ENCODE measurements at regions not wholly inside any gene's neighbourhood (a gene's known extent, or its start where the extent isn't known, plus 50 kb on each side); places are given as distances from the start of the nearest gene placed in this dataset.
A peak's percentile ranks its signal among the peaks of the same experiment; 100 is the strongest.
"Not testable (repeated sequence)": the region's sequence is repeated elsewhere in the genome, so short reads cannot be mapped to it uniquely, and the experiment has no call there.

DNA sequence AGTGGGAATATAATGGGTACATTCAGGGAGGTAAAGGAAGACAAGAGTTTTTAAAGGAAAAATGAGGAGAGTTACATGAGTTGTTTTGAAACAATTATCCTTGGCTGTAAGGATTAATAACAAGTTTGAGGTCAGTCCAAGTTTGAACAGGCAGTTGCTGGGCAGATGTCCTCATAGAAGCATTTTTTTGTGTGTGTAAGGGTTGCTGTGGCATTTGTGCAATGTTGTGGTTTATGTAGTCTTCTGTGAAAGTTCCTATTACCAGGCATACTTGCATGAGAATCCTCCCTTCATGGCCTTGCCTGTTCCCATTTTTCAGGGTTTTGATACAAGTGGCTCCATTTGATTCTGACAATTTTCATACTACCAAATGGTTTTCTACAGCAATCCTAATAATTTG is 400.2 kb downstream of the KCNA4 start:
- Mint-ChIP-seq H3K4me3 (no peak overlapping the region), H3K36me3 (no peaks in the 10 kb centered on the region), H3K27me3 (no peaks in the 10 kb centered on the region), H3K9me3 (no peaks in the 10 kb centered on the region), H3K4me1 (no peaks in the 10 kb centered on the region), H3K27ac (no peak overlapping the region)

DNA sequence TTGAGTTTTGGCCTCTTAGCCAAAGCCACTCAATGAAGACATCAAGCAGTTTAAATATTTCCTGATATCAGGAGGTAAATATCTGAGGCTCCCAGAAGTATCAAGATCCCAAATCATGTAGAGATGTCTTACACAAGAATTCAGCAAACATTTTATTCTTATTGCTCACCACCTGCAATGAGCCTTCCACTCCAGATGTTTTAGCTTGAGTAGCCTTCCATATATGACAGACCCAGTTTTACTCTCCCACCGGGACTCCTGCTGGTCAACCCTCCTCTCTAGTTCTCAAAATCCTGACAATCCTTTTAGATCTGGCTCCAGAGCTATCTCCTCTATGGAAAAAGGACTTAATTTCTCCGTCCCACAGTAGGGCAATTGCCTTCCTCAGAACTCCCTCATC is 404.4 kb downstream of the KCNA4 start:
- H3K4me1 Mint-ChIP-seq = no peaks in the 10 kb centered on the region
- H3K27me3 Mint-ChIP-seq = no peaks in the 10 kb centered on the region
- H3K36me3 Mint-ChIP-seq = no peaks in the 10 kb centered on the region
- no peak overlapping the region for H3K27ac Mint-ChIP-seq
- no peaks in the 10 kb centered on the region for H3K9me3 Mint-ChIP-seq
- H3K4me3 Mint-ChIP-seq = no peak overlapping the region

DNA sequence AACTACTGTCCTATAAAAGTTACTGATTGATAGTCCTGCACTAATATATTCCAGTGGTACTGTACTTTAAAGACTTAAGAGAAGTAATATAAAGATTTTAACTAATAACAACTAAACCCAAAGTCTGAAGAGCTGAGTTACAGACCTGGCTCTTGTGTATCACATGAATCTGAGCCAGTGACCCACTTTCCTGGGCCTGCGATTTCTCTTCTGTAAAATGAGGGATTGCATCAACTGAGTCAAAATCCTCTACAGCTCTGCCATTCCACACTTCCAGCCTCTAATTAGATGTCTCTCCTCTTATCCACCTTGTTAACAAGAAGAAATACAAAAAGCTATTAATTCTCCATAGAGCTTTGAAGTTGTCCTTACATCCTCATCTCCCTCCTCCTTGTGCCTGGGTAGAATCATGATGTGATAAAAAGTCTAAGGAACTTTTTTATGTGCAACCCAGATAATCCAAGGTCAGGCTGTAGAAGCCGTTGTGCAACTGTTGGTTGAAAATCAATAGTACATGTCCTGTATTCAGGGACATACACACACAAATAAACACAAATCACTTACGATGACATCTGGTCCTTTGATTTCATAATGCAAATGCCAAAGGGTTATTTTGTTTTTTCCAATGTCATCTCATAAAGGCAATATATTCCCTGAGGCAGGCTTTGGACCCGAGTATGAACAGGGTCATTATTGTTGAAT is 410.3 kb downstream of the KCNA4 start:
- peak overlapping the region; percentile 51 for H3K27ac Mint-ChIP-seq

DNA sequence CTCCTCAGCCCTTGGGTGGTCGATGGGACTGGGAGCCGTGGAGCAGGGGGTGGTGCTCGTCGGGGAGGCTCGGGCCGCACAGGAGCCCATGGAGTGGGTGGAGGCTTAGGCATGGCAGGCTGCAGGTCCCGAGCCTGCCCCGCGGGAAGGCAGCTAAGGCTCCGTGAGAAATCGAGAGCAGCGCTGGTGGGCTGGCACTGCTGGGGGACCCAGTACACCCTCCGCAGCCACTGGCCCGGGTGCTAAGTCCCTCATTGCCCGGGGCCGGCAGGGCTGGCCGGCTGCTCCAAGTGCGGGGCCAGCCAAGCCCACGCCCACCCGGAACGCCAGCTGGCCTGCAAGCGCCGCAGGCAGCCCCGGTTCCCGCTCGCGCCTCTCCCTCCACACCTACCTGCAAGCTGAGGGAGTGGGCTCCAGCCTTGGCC is 416.7 kb downstream of the KCNA4 start:
- not testable (repeated sequence) for H3K27me3 Mint-ChIP-seq, H3K4me1 Mint-ChIP-seq, H3K9me3 Mint-ChIP-seq, H3K36me3 Mint-ChIP-seq, H3K4me3 Mint-ChIP-seq, H3K27ac Mint-ChIP-seq

More for the DNA sequence above, 410.3 kb downstream of the KCNA4 start:
- Mint-ChIP-seq H3K9me3 (no peaks in the 10 kb centered on the region), H3K4me1 (no peaks in the 10 kb centered on the region), H3K27me3 (no peaks in the 10 kb centered on the region), H3K4me3 (no peak overlapping the region), H3K36me3 (no peaks in the 10 kb centered on the region)

DNA sequence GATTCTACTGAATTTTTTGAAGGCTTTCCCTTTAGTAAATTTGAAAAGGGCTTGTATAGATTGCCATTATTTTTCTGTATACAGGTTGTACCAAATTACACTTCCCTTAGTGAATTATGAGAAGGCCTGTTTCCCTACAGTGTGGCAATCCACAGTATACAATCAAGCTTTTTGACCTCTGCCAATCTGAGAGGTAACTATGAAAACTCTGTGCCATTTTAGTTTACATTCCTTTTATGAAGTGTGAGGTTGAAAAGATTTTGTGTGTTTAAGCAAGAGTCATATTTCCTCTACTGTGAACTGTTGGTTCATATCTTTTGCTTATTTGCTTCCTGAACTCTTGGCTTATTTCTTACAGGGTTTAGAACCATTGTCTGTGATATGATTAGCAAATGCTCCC is 432.5 kb downstream of the KCNA4 start:
- Mint-ChIP-seq H3K4me3 (no peak overlapping the region), H3K36me3 (no peaks in the 10 kb centered on the region), H3K9me3 (no peaks in the 10 kb centered on the region), H3K27me3 (no peaks in the 10 kb centered on the region), H3K4me1 (no peaks in the 10 kb centered on the region), H3K27ac (no peak overlapping the region)

DNA sequence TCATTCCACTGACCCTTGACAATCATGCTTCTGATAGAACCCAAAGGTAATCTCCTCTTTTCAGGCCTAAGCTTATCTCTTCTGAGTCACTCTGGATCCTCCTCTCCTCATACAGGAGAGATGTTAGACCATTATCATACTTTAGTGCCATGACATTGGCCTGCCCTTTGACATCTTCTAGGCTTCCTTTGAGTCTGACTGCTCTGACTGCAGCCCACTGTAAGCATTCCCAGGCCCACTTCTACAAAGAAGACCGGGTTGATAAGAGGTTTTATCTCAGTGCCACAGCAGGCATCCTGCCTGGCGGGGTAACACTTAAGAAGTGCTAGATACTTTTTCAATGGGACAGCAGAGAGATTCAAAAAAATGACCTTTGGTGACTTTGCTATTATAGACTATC is 438.0 kb downstream of the KCNA4 start:
- Mint-ChIP-seq H3K4me1 (no peaks in the 10 kb centered on the region), H3K36me3 (no peaks in the 10 kb centered on the region), H3K27me3 (no peaks in the 10 kb centered on the region), H3K4me3 (no peak overlapping the region), H3K27ac (no peak overlapping the region), H3K9me3 (no peaks in the 10 kb centered on the region)

DNA sequence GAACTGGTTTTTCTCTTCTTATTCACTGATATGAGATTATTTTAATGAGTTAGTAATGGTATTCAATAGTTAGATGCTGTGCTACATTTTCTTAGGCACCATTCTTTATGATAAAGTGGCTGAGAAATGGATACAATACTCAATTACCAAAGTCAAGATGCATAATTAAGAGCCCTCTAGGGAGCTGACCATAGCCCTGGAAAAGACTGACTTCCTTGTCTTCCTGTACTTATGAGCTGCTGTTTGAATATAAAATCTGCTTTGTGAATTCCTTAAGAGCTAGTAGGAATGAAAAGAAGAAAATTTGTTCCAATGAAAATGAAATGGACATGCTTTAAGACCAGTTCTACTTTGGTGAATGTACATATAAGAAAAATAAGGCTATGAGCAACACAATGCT is 452.3 kb downstream of the KCNA4 start:
- no peaks in the 10 kb centered on the region for H3K4me1 Mint-ChIP-seq
- no peaks in the 10 kb centered on the region for H3K27me3 Mint-ChIP-seq
- H3K36me3 Mint-ChIP-seq = no peaks in the 10 kb centered on the region
- no peak overlapping the region for H3K4me3 Mint-ChIP-seq
- H3K27ac Mint-ChIP-seq = no peak overlapping the region
- peaks cover 8% of the 10 kb centered on the region for H3K9me3 Mint-ChIP-seq

DNA sequence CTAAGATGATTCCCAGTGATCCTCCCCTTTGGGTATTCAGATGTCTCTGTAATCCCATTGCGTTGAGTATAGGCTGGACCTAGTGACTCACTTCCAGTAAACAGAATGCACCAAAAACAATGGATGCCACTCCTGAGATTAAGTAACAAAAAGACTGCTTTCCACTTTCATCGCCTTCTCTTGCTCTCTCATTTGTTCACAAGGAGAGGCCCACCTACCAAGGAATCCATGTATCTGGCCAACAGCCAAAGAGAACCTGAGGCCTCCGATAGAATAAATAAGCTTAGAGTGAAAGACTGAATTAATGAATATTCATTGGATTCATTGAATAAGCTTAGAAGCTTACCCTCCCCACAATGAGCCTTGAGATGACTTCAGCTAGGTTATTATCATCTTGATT is 454.6 kb downstream of the KCNA4 start:
- no peaks in the 10 kb centered on the region for H3K27me3 Mint-ChIP-seq
- H3K4me3 Mint-ChIP-seq = no peak overlapping the region
- peaks cover 8% of the 10 kb centered on the region for H3K9me3 Mint-ChIP-seq
- no peaks in the 10 kb centered on the region for H3K4me1 Mint-ChIP-seq
- H3K36me3 Mint-ChIP-seq = no peaks in the 10 kb centered on the region
- no peak overlapping the region for H3K27ac Mint-ChIP-seq

DNA sequence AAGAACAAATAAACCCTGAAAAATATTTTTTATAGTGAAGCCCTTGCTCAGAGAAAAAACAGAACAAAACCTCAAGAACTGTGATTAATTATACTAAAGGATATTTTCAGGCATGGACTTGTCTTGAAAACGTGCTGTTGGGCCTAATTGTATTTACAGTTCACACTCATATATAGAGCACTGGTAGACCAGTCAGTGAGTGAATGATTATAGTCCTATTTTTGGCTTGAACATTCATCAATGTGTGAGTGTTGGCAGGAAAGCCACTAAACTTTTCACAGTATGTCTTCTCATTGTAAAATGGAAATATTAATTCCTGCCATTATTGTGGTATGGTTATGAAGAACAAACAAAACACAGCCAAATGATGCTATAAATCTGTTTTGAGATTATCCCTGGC is 462.8 kb downstream of the KCNA4 start:
- H3K4me1 Mint-ChIP-seq = no peaks in the 10 kb centered on the region
- no peaks in the 10 kb centered on the region for H3K27me3 Mint-ChIP-seq
- H3K36me3 Mint-ChIP-seq = no peaks in the 10 kb centered on the region
- no peak overlapping the region for H3K4me3 Mint-ChIP-seq
- H3K9me3 Mint-ChIP-seq = peaks cover 5% of the 10 kb centered on the region
- no peak overlapping the region for H3K27ac Mint-ChIP-seq

DNA sequence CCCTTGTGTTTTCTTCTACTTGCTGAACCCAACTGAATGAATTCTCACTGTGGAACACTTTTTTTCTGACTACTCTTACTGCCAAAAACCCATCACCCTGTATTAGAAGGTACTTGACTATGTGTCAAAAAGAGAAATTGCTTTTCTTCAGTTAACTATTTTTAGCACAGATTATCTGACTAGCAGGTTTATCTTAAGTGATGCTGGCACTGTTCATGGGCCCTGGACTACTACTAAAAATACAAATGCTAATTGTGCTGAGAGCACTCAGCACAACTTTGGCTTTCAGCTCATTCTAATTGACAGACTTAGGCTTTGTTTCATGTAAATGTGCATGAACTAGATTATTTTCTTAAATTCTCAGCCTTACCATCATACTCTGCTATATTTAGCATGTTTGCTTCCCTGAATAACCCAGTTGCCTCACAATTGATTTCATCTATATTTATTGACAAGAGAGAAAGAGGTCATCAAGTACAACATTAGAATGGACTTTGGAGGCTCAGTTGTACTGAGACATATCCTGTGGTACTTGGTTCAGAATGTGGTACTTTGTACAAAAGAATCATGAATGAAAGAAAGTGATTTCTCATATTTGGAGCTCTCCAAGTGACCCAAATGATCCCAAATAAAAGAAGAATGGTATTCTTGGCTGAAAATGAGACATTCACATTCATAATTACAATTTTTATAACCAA is 478.3 kb downstream of the KCNA4 start:
- Mint-ChIP-seq H3K36me3 (no peaks in the 10 kb centered on the region), H3K27ac (no peak overlapping the region), H3K4me1 (no peaks in the 10 kb centered on the region), H3K27me3 (no peaks in the 10 kb centered on the region), H3K4me3 (no peak overlapping the region), H3K9me3 (peaks cover 13% of the 10 kb centered on the region)

DNA sequence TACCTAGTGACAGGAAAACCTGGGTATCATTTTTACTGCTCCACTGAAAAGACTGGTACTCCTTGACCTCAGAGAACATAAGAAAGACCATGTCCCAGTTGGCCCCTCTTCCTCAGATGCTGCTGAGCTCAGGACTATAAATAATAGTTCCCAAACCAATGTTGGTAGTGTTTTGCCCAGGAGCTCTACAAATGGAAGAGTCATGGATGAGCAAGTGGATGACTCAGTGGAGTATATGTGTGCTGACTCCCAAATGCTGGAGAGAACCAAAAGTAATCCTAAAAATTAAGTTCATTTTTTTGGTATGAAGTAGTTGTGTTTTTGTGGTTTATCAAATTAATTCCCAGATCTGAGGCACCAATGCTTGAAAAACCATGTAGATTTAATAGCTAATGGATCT is 482.0 kb downstream of the KCNA4 start:
- H3K27me3 Mint-ChIP-seq = no peaks in the 10 kb centered on the region
- peaks cover 5% of the 10 kb centered on the region for H3K9me3 Mint-ChIP-seq
- no peak overlapping the region for H3K4me3 Mint-ChIP-seq
- no peaks in the 10 kb centered on the region for H3K36me3 Mint-ChIP-seq
- no peak overlapping the region for H3K27ac Mint-ChIP-seq
- no peaks in the 10 kb centered on the region for H3K4me1 Mint-ChIP-seq

DNA sequence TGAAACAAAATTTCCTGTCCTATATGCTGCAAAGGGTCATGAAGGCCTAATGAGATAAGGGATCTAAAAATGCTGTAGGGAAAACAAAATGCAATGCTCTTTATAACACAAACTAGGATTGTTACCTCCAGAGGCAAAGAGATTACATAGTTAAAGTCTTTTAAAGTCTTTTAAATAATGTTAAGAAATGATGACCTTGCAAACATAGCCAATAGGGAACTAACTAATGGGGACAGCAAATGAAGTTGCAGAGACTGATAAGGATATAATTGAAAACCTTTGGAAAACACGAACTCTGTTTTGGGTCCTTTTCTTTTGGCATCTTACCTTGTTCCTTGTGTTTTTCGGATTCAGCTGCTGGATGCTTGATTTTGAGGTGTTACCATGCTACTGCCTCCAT is 485.9 kb downstream of the KCNA4 start:
- H3K27me3 Mint-ChIP-seq = no peaks in the 10 kb centered on the region
- peaks cover 5% of the 10 kb centered on the region for H3K9me3 Mint-ChIP-seq
- no peak overlapping the region for H3K27ac Mint-ChIP-seq
- H3K4me3 Mint-ChIP-seq = no peak overlapping the region
- no peaks in the 10 kb centered on the region for H3K4me1 Mint-ChIP-seq
- no peaks in the 10 kb centered on the region for H3K36me3 Mint-ChIP-seq

DNA sequence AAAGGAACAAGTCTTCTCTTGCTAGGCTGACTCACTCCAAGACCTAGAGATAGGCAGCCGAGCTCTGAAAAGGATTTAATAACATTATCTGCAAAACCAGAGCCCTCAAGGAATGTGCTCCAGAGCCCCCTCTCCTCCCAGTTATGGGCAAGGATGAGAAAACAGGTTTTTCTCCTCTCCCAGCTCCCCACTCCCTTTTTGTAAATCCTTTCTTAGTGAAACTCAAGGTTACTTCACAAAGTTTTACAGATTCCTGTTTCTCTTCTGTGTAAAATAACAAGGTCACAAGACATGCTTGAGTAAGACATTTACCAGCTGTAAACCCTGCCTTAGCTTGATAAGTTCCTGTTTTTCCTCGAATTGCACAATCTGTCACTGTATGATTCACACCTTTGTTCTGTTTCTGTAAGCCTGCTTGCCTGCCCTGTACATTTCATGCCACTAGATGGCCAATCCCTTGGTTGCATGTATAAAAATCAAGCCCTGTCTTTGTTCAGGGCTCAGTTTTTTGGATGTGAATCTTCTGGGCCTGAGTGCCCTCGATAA is 489.4 kb downstream of the KCNA4 start:
- Mint-ChIP-seq H3K4me1 (no peaks in the 10 kb centered on the region), H3K27ac (no peak overlapping the region), H3K27me3 (no peaks in the 10 kb centered on the region)

DNA sequence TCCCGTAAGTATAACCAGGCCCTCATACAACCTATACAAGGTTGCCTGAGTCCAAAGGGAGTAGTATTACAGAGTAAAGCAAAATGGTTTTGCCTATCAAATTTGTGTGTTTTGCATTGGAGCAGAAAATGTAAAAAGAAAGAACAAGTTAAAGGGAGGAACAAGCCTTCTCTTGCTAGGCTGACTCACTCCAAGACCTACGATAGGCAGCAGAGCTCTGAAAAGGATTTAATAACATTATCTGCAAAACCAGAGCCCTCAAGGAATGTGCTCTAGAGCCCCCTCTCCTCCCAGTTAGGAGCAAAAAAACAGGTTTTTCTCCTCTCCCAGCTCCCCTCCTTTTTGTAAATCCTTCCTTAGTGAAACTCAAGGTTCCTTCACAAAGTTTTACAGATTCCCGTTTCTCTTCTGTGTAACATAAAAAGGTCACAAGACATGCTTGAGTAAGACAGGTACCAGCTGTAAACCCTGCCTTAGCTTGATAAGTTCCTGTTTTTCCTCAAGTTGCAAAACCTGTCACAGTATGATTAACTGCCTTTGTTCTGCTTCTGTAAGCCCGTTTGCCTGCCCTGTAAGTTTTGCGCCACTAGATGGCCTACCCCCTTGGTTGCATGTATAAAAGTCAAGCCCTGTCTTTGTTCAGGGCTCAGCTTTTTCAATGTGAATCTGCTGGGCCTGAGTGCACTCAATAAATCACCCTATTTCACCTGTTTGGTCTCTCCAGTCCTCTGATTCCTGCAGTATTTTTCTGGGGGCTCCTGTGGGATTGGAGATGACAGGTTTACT is 498.2 kb downstream of the KCNA4 start:
- H3K27ac Mint-ChIP-seq = no peak overlapping the region

More for the DNA sequence above, 489.4 kb downstream of the KCNA4 start:
- H3K36me3 Mint-ChIP-seq = no peaks in the 10 kb centered on the region
- H3K9me3 Mint-ChIP-seq = no peaks in the 10 kb centered on the region
- H3K4me3 Mint-ChIP-seq = no peak overlapping the region

DNA sequence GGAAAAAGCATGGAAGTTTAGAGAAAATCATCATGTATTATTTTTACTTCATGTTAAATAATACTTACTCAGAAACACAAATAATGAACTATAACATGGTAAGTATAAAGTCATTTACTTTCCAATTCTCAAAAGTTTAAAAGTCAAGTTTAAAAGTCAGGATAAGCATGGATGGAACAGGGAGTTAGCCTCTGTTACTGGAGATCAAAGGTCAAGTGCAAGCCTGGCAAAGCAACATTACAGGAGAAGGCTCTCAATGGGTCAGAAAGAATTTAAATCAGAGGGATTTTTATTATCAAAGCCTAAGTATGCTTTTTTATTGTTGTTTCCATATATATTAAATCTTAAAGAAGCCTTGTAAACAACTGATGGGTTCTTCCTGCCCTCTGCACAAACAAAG is 505.4 kb downstream of the KCNA4 start:
- no peaks in the 10 kb centered on the region for H3K27me3 Mint-ChIP-seq
- no peaks in the 10 kb centered on the region for H3K36me3 Mint-ChIP-seq
- H3K9me3 Mint-ChIP-seq = peaks cover 8% of the 10 kb centered on the region
- no peak overlapping the region for H3K4me3 Mint-ChIP-seq
- no peak overlapping the region for H3K27ac Mint-ChIP-seq
- H3K4me1 Mint-ChIP-seq = no peaks in the 10 kb centered on the region

More for the DNA sequence above, 498.2 kb downstream of the KCNA4 start:
- Mint-ChIP-seq H3K27me3 (no peaks in the 10 kb centered on the region), H3K4me3 (no peak overlapping the region), H3K9me3 (peaks cover 18% of the 10 kb centered on the region), H3K4me1 (no peaks in the 10 kb centered on the region), H3K36me3 (no peaks in the 10 kb centered on the region)

DNA sequence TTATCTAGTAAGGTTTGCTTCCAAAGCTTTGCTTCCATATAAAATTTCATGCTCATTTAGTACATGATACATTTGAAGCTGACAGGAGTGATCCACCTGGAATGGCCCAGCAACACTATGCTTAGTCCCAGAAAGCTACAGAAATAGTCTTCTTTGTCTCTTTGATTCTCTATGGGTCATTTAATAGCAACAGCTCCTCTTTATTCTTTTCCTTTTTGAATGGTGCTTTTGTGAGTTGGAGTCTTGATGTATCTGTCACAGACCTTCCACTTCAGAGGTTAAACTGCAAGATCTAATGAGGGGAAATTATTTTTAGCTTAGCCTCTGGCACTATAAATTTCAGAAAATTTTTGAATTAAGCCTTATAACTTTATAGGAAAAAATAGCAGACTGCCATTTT is 509.5 kb downstream of the KCNA4 start:
- Mint-ChIP-seq H3K36me3 (no peaks in the 10 kb centered on the region), H3K4me3 (no peak overlapping the region), H3K27ac (no peak overlapping the region), H3K4me1 (no peaks in the 10 kb centered on the region), H3K27me3 (no peaks in the 10 kb centered on the region), H3K9me3 (peaks cover 4% of the 10 kb centered on the region)

All from activated naive CD4-positive, alpha-beta T cell treated with anti-CD3 and anti-CD28 coated beads, Interleukin-2, amount 50 U/mL, for 24 hours (primary cell).